H1 (cell line): ENCODE measurements at regions not wholly inside any gene's neighbourhood (a gene's known extent, or its start where the extent isn't known, plus 50 kb on each side); places are given as distances from the start of the nearest gene placed in this dataset.

Source experiments
- CTCF ChIA-PET: fragments of 300-600 bp; sonication (Branson Sonifier 250); formaldehyde crosslinking; loops from one replicate; lab custom pipeline; 2021; ENCODE audit not compliant: partially characterized antibody; lab: Charles Lee
- POLR2A ChIA-PET: fragments of 300-600 bp; sonication (Branson Sonifier 250); formaldehyde crosslinking; loops from one replicate; lab custom pipeline; 2021; ENCODE audit warnings: inconsistent platforms; ENCODE audit not compliant: partially characterized antibody; lab: Charles Lee
- DNase-seq, 2 experiments: peaks; one replicate each; pipeline versions ENCODE4 v3.0.0 to v3.0.0-alpha.2; 2010 to 2022; ENCODE audit warnings: low spot score in 2 of 2, low read depth in 1 of 2, mixed read lengths in 1 of 2
- FAIRE-seq: peaks from 2 replicates; lab custom pipeline; 2011; peaks lifted over from hg19 to GRCh38; lab: Jason Lieb, UNC
- H2AFZ ChIP-seq: 2 replicates; pipeline ENCODE4 v1.8.1; 2012; ENCODE audit warnings: low read length, inconsistent platforms
- H2AK5ac ChIP-seq: 2 replicates; pipeline ENCODE4 v1.6.1; 2013; ENCODE audit warnings: low read depth, low read length
- H2BK120ac ChIP-seq: replicated peaks from 2 replicates; pipeline ENCODE3; 2013; ENCODE audit warnings: low read depth, low read length, inconsistent platforms
- H2BK12ac ChIP-seq: 2 replicates; pipeline ENCODE4 v1.6.1; 2013; ENCODE audit warnings: low read depth, low read length
- H2BK15ac ChIP-seq: 2 replicates; pipeline ENCODE4 v1.6.1; 2013; ENCODE audit warnings: low read length
- H2BK20ac ChIP-seq: 2 replicates; pipeline ENCODE4 v1.6.1; 2013; ENCODE audit warnings: low read length
- H2BK5ac ChIP-seq: 2 replicates; pipeline ENCODE4 v1.6.1; 2013; ENCODE audit warnings: low read depth, low read length
- H3K14ac ChIP-seq: 2 replicates; pipeline ENCODE4 v1.6.1; 2013; ENCODE audit warnings: inconsistent platforms; ENCODE audit not compliant: insufficient read length
- H3K18ac ChIP-seq: 2 replicates; pipeline ENCODE4 v1.6.1; 2013; ENCODE audit warnings: low read length; ENCODE audit errors: extremely low read depth
- H3K23ac ChIP-seq: 2 replicates; pipeline ENCODE4 v1.6.1; 2013; ENCODE audit warnings: inconsistent platforms; ENCODE audit not compliant: insufficient read length
- H3K23me2 ChIP-seq: 2 replicates; pipeline ENCODE4 v1.6.1; 2013; ENCODE audit warnings: low read depth, low read length
- H3K27ac ChIP-seq: 2 replicates; pipeline ENCODE4 v1.6.1; 2011; ENCODE audit warnings: low read depth, low read length, inconsistent platforms
- H3K27me3 ChIP-seq, 4 experiments: replicated peaks in 1 of 4; 1 replicate in 1 of 4; 2 replicates in 3 of 4; pipeline versions ENCODE4 v1.6.1 to v1.8.1; 2011 to 2013; ENCODE audit warnings: low read length in 3 of 4, mild to moderate bottlenecking in 3 of 4, inconsistent platforms in 2 of 4, mixed read lengths in 2 of 4, moderate library complexity in 1 of 4; ENCODE audit not compliant: control insufficient read depth in 3 of 4, insufficient read depth in 3 of 4; ENCODE audit errors: extremely low read depth in 1 of 4
- H3K36me3 ChIP-seq, 4 experiments: 2 replicates each; pipeline versions ENCODE4 v1.6.1 to v1.8.1; 2011 to 2013; ENCODE audit warnings: mild to moderate bottlenecking in 4 of 4, low read length in 3 of 4, moderate library complexity in 2 of 4, control low read depth in 1 of 4, inconsistent platforms in 1 of 4; ENCODE audit not compliant: insufficient read depth in 4 of 4, control insufficient read depth in 2 of 4
- H3K4ac ChIP-seq: replicated peaks from 2 replicates; pipeline ENCODE3; 2013; ENCODE audit warnings: low read length, low read depth, mixed read lengths, inconsistent platforms; ENCODE audit not compliant: insufficient read length
- H3K4me1 ChIP-seq, 4 experiments: replicated peaks in 1 of 4; 1 replicate in 1 of 4; 2 replicates in 3 of 4; pipeline versions ENCODE4 v1.6.1 to v1.8.1; 2011 to 2013; ENCODE audit warnings: low read length in 3 of 4, inconsistent platforms in 2 of 4, mixed read lengths in 1 of 4; ENCODE audit not compliant: insufficient read depth in 4 of 4, control insufficient read depth in 3 of 4
- H3K4me2 ChIP-seq, 2 experiments: 2 replicates each; pipeline versions ENCODE4 v1.6.1 to v1.8.1; 2011 to 2013; ENCODE audit warnings: low read depth in 2 of 2, low read length in 2 of 2, control low read depth in 1 of 2, inconsistent platforms in 1 of 2, mild to moderate bottlenecking in 1 of 2; ENCODE audit not compliant: insufficient read depth in 1 of 2
- H3K4me3 ChIP-seq, 4 experiments: fragments of 200-600, 300-600 bp in 1 of 4; sonication (generic), shearing (Covaris generic), sonication (Bioruptor Twin) in 1 of 4; 2 replicates each; pipeline versions ENCODE4 v1.5.1 to v1.8.1; 2011 to 2016; ENCODE audit warnings: low read length in 4 of 4, low read depth in 3 of 4, control low read depth in 2 of 4, inconsistent platforms in 2 of 4, mild to moderate bottlenecking in 2 of 4, mixed read lengths in 1 of 4, moderate library complexity in 1 of 4; ENCODE audit not compliant: insufficient read depth in 2 of 4; ENCODE audit errors: extremely low read depth in 1 of 4
- H3K56ac ChIP-seq: replicated peaks from 2 replicates; pipeline ENCODE3; 2013; ENCODE audit warnings: low read depth, mild to moderate bottlenecking, mixed read lengths, low read length, inconsistent platforms; ENCODE audit not compliant: insufficient read length
- H3K79me1 ChIP-seq: 2 replicates; pipeline ENCODE4 v1.6.1; 2013; ENCODE audit warnings: low read depth, low read length, control low read depth
- H3K79me2 ChIP-seq, 2 experiments: 2 replicates each; pipeline versions ENCODE4 v1.6.1 to v1.8.1; 2012 to 2013; ENCODE audit warnings: low read length in 2 of 2, mild to moderate bottlenecking in 2 of 2, inconsistent platforms in 1 of 2; ENCODE audit not compliant: insufficient read depth in 2 of 2, control insufficient read depth in 1 of 2
- H3K9ac ChIP-seq, 4 experiments: replicated peaks in 1 of 4; 1 replicate in 1 of 4; 2 replicates in 3 of 4; pipeline versions ENCODE4 v1.6.1 to v1.8.1; 2011 to 2013; ENCODE audit warnings: low read depth in 3 of 4, low read length in 3 of 4, control low read depth in 2 of 4, mild to moderate bottlenecking in 2 of 4, moderate library complexity in 2 of 4, inconsistent platforms in 1 of 4; ENCODE audit errors: extremely low read depth in 1 of 4
- H3K9me3 ChIP-seq, 2 experiments: 2 replicates each; pipeline versions ENCODE4 v1.6.1 to v1.8.1; 2012 to 2013; ENCODE audit warnings: mild to moderate bottlenecking in 2 of 2, moderate library complexity in 2 of 2, control low read depth in 1 of 2, inconsistent platforms in 1 of 2, low read depth in 1 of 2, low read length in 1 of 2, mixed read lengths in 1 of 2; ENCODE audit not compliant: insufficient read depth in 2 of 2
- H4K20me1 ChIP-seq, 2 experiments: replicated peaks in 1 of 2; 2 replicates each; pipeline versions ENCODE3 to v1.8.1; 2011 to 2013; ENCODE audit warnings: inconsistent platforms in 2 of 2, low read length in 2 of 2, mild to moderate bottlenecking in 1 of 2; ENCODE audit not compliant: insufficient read depth in 2 of 2, control insufficient read depth in 1 of 2
- H4K5ac ChIP-seq: 2 replicates; pipeline ENCODE4 v1.6.1; 2013; ENCODE audit warnings: low read length, low read depth, mixed read lengths, inconsistent platforms; ENCODE audit not compliant: insufficient read length
- H4K8ac ChIP-seq: 2 replicates; pipeline ENCODE4 v1.8.0; 2013; ENCODE audit warnings: mild to moderate bottlenecking, moderate library complexity, low read length, inconsistent platforms; ENCODE audit not compliant: insufficient read depth; ENCODE audit errors: extremely low read depth
- H4K91ac ChIP-seq: replicated peaks from 2 replicates; pipeline ENCODE3; 2013; ENCODE audit warnings: low read length, mixed read lengths, inconsistent platforms; ENCODE audit not compliant: insufficient read length
- ASH2L ChIP-seq: fragments of 200-600, 300-600 bp; sonication (generic); IDR thresholded peaks from one replicate; pipeline ENCODE4 v1.7.1; 2017; ENCODE audit warnings: low read length
- EGR1 ChIP-seq: IDR thresholded peaks from 2 replicates; pipeline ENCODE4 v1.6.1; 2011; ENCODE audit warnings: low read depth, low read length, borderline replicate concordance
- JUND ChIP-seq: IDR thresholded peaks from 2 replicates; pipeline ENCODE4 v1.6.1; 2011; ENCODE audit warnings: mild to moderate bottlenecking, improper control_type of control experiment, low read length
- NRF1 ChIP-seq: IDR thresholded peaks from 2 replicates; pipeline ENCODE4 v1.6.1; 2011; ENCODE audit warnings: mild to moderate bottlenecking, low read depth, low read length, improper control_type of control experiment
- RAD21 ChIP-seq, 2 experiments: IDR thresholded peaks in 1 of 2; conservative IDR thresholded peaks in 1 of 2; 2 replicates each; pipeline ENCODE4 v1.6.1; 2011; ENCODE audit warnings: low read depth in 2 of 2, low read length in 2 of 2, improper control_type of control experiment in 1 of 2, inconsistent platforms in 1 of 2, mild to moderate bottlenecking in 1 of 2, moderate library complexity in 1 of 2
- SRF ChIP-seq: IDR thresholded peaks from 2 replicates; pipeline ENCODE4 v1.6.1; 2011; ENCODE audit warnings: mild to moderate bottlenecking, low read depth, low read length, moderate library complexity
- SUZ12 ChIP-seq: fragments of 200-600 bp; sonication (generic); IDR thresholded peaks from 2 replicates; pipeline ENCODE4 v1.6.1; 2012; ENCODE audit warnings: mild to moderate bottlenecking, inconsistent platforms, low read length, moderate library complexity, mixed read lengths
- TCF12 ChIP-seq: IDR thresholded peaks from 2 replicates; pipeline ENCODE4 v1.6.1; 2011; ENCODE audit warnings: low read depth, mild to moderate bottlenecking, low read length
- YY1 ChIP-seq: IDR thresholded peaks from 2 replicates; pipeline ENCODE4 v1.6.1; 2011; ENCODE audit warnings: low read depth, mild to moderate bottlenecking, low read length
- WGBS, 2 experiments: shearing (Covaris generic) in 1 of 2; methylation state at CpG; one replicate each; pipeline versions ENCODE4 v1.1.6 to v1.1.7; 2013 to 2015; ENCODE audit warnings: low lambda C conversion rate in 2 of 2, mixed read lengths in 2 of 2, inconsistent platforms in 1 of 2, low coverage in 1 of 2, missing lambda C conversion rate in 1 of 2; ENCODE audit not compliant: insufficient replicate concordance in 2 of 2, insufficient coverage in 1 of 2, insufficient read length in 1 of 2; ENCODE audit errors: extremely low coverage in 1 of 2, missing lambda C conversion rate in 1 of 2; 5-methylcytosine and 5-hydroxymethylcytosine counted together

DNA sequence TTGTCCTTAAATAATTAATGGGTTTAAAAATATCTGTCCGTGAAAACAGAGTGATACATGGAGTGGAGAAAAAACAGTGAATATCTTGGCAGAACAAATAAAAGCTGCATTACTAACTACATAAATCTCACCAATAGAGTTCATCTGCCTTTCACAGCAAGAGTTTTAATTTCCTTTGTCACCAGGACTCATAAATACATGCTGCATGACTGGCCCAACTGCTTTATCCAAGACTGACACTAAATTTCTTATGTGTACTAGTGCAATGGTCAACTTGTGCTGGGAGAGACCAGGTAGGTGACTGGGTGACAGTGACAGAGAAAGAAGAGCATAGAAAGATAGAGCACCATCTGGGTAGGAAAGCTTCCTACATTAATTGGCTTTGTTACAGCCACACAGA, 402.8 kb downstream of the RAD51AP2 start:
- no peak overlapping the region for H3K9ac ChIP-seq
- no peak overlapping the region for H2BK12ac ChIP-seq
- no peaks in the 10 kb centered on the region for H4K20me1 ChIP-seq
- no peak overlapping the region for H3K27ac ChIP-seq
- no peaks in the 10 kb centered on the region for H3K9me3 ChIP-seq
- no peak overlapping the region for H3K4me2 ChIP-seq
- no peaks in the 10 kb centered on the region for H3K4me1 ChIP-seq
- no peak overlapping the region for H2BK20ac ChIP-seq
- H3K27me3 ChIP-seq = no peaks in the 10 kb centered on the region
- no peak for DNase-seq
- H2AK5ac ChIP-seq = no peak overlapping the region
- no peak overlapping the region for H3K56ac ChIP-seq
- no peak overlapping the region for H3K18ac ChIP-seq
- POLR2A ChIA-PET = no interaction called here
- TF ChIP-seq ASH2L (no peak), SUZ12 (no peak), NRF1 (no peak), EGR1 (no peak), YY1 (no peak), SRF (no peak), RAD21 (IDR thresholded peaks at IDR 0.05 in 1 of 2, conservative IDR thresholded peaks at IDR 0.05 in 1 of 2; ENCODE audit: low read depth in 2 of 2, low read length in 2 of 2) (no peak), TCF12 (no peak), JUND (no peak)
- no peak overlapping the region for H2BK5ac ChIP-seq
- no peak overlapping the region for H3K4ac ChIP-seq
- H4K91ac ChIP-seq = no peak overlapping the region
- H3K79me1 ChIP-seq = no peaks in the 10 kb centered on the region
- 92% methylated on average over 1 of the region's 1 CpG; no CpG with 5 or more reads in 1 of the 2 experiments for WGBS, 2 experiments
- CTCF ChIA-PET = interaction anchor here (0.9 to 2.0 kb wide), 2 partner anchors 10 to 11 kb away, joined by 3 to 7 read pairs; no protein-coding TSS in a partner anchor
- H3K14ac ChIP-seq = no peak overlapping the region
- no peak overlapping the region for H2AFZ ChIP-seq
- H2BK15ac ChIP-seq = no peak overlapping the region
- no peak overlapping the region for H2BK120ac ChIP-seq
- H4K8ac ChIP-seq = no peak overlapping the region
- H3K23me2 ChIP-seq = no peaks in the 10 kb centered on the region
- no peak overlapping the region for H4K5ac ChIP-seq
- no peak for FAIRE-seq
- H3K23ac ChIP-seq = no peak overlapping the region
- no peaks in the 10 kb centered on the region for H3K79me2 ChIP-seq
- H3K36me3 ChIP-seq = no peaks in the 10 kb centered on the region
- no peak overlapping the region for H3K4me3 ChIP-seq
